H1 (cell line): ENCODE measurements at regions not wholly inside any gene's neighbourhood (a gene's known extent, or its start where the extent isn't known, plus 50 kb on each side); places are given as distances from the start of the nearest gene placed in this dataset.

Experiments
- EGR1 ChIP-seq: IDR thresholded peaks from 2 replicates; pipeline ENCODE4 v1.6.1; 2011; ENCODE audit warnings: low read depth, low read length, borderline replicate concordance
- GABPA ChIP-seq: IDR thresholded peaks from 2 replicates; pipeline ENCODE4 v1.6.1; 2011; ENCODE audit warnings: mild to moderate bottlenecking, low read length, moderate library complexity, borderline replicate concordance; ENCODE audit not compliant: insufficient read depth
- HDAC6 ChIP-seq: IDR thresholded peaks from one replicate; pipeline ENCODE4 v1.7.1; 2012; ENCODE audit warnings: low read depth, mild to moderate bottlenecking, inconsistent platforms, low read length, moderate library complexity
- NANOG ChIP-seq: IDR thresholded peaks from 2 replicates; pipeline ENCODE4 v1.6.1; 2011; ENCODE audit warnings: low read length, low read depth, mild to moderate bottlenecking, inconsistent platforms; ENCODE audit not compliant: insufficient read depth, poor library complexity, severe bottlenecking
- SAP30 ChIP-seq: fragments of 300-600 bp; sonication (generic); IDR thresholded peaks from 2 replicates; pipeline ENCODE4 v1.7.1; 2012; ENCODE audit warnings: low read length, moderate library complexity, mild to moderate bottlenecking, inconsistent platforms; ENCODE audit not compliant: insufficient read depth, insufficient replicate concordance
- TAF7 ChIP-seq: optimal IDR thresholded peaks from 2 replicates; pipeline ENCODE3; 2011; ENCODE audit warnings: low read depth, mild to moderate bottlenecking, inconsistent platforms, low read length, moderate library complexity, borderline replicate concordance

GRCh38 chr6:37558168-37558567, 58.5 kb upstream of the CCDC167 start (continued):
- TF ChIP-seq SAP30: no peak
- no peak for TF ChIP-seq EGR1
- TF ChIP-seq HDAC6: no peak
- TF ChIP-seq GABPA: no peak
- no peak for TF ChIP-seq TAF7
- TF ChIP-seq NANOG: no peak
